K562 (cell line): ENCODE measurements at regions not wholly inside any gene's neighbourhood (a gene's known extent, or its start where the extent isn't known, plus 50 kb on each side); places are given as distances from the start of the nearest gene placed in this dataset.

Experiments used
- ATAC-seq: fragments of 200-7000 bp; cut with Tn5 transposase; 3 replicates; pipeline ENCODE4 v1.9.1; 2020; ENCODE audit warnings: moderate library complexity
- BruUV-seq: library from RNA; stranded (reverse); fragments of 400-500 nt; replicated peaks from 2 replicates; lab custom pipeline; 2021; lab: Mats Ljungman, UMichigan
- CTCF ChIA-PET: fragments of 300-600 bp; formaldehyde crosslinking; extraction: SDS; loops from one replicate; lab custom pipeline; 2021; ENCODE audit warnings: low intra/inter-chr PET ratio; lab: Yijun Ruan, JAX
- POLR2A ChIA-PET: fragments of 300-600, 350-650 bp; sonication (Branson Sonifier 250); formaldehyde crosslinking; extraction: SDS; loops from one replicate; lab custom pipeline; 2021; ENCODE audit warnings: antibody characterized with exemption, inconsistent platforms; lab: Yijun Ruan, JAX
- DNase-seq, 4 experiments: peaks; one replicate each; pipeline versions ENCODE4 v3.0.0 to v3.0.0-alpha.2; 2011 to 2018; ENCODE audit warnings: low spot score in 3 of 4, mixed read lengths in 3 of 4; ENCODE audit errors: extremely low read depth in 1 of 4
- FAIRE-seq: peaks from 2 replicates; lab custom pipeline; 2011; peaks lifted over from hg19 to GRCh38; lab: Jason Lieb, UNC
- H2AFZ ChIP-seq: 2 replicates; pipeline ENCODE4 v1.6.0; 2011; ENCODE audit warnings: low read depth, low read length, control low read depth, inconsistent platforms
- H3K27ac ChIP-seq: fragments of 200-600 bp; 3 replicates; pipeline ENCODE4 v1.8.0; 2011; ENCODE audit warnings: low read depth, mild to moderate bottlenecking, control low read depth, inconsistent platforms, low read length, moderate library complexity, mixed read lengths; ENCODE audit errors: extremely low read depth
- H3K27me3 ChIP-seq, 2 experiments: fragments of 300-600 bp in 1 of 2; 2 replicates in 1 of 2; 3 replicates in 1 of 2; pipeline versions ENCODE4 v1.6.0 to v1.8.0; 2011; ENCODE audit warnings: inconsistent platforms in 2 of 2, low read length in 2 of 2, mild to moderate bottlenecking in 1 of 2, mixed read lengths in 1 of 2, moderate library complexity in 1 of 2; ENCODE audit not compliant: control insufficient read depth in 2 of 2, insufficient read depth in 2 of 2
- H3K36me3 ChIP-seq: fragments of 300-600 bp; 3 replicates; pipeline ENCODE4 v1.8.0; 2011; ENCODE audit warnings: mild to moderate bottlenecking, low read length, inconsistent platforms; ENCODE audit not compliant: control insufficient read depth, insufficient read depth
- H3K4me1 ChIP-seq, 2 experiments: fragments of 200-600 bp in 1 of 2; replicated peaks in 1 of 2; 2 replicates in 1 of 2; 3 replicates in 1 of 2; pipeline versions ENCODE4 v1.5.1 to v1.8.0; 2011; ENCODE audit warnings: inconsistent platforms in 2 of 2, low read length in 2 of 2, mild to moderate bottlenecking in 1 of 2, mixed read lengths in 1 of 2, moderate library complexity in 1 of 2; ENCODE audit not compliant: control insufficient read depth in 2 of 2, insufficient read depth in 2 of 2
- H3K4me2 ChIP-seq: 2 replicates; pipeline ENCODE4 v1.6.1; 2011; ENCODE audit warnings: low read length, control low read depth, inconsistent platforms, mixed read lengths; ENCODE audit not compliant: insufficient read depth
- H3K4me3 ChIP-seq: fragments of 200-600 bp; sonication (generic), shearing (Covaris generic); 2 replicates; pipeline ENCODE4 v1.5.1; 2016; ENCODE audit warnings: control low read depth, inconsistent platforms
- H3K79me2 ChIP-seq: fragments of 200-600 bp; 3 replicates; pipeline ENCODE4 v1.8.0; 2011; ENCODE audit warnings: low read length, inconsistent platforms; ENCODE audit not compliant: control insufficient read depth, insufficient read depth
- H3K9ac ChIP-seq, 2 experiments: 2 replicates each; pipeline versions ENCODE4 v1.6.0 to v1.6.1; 2011; ENCODE audit warnings: low read depth in 2 of 2, low read length in 2 of 2, control low read depth in 1 of 2, inconsistent platforms in 1 of 2, mild to moderate bottlenecking in 1 of 2, mixed read lengths in 1 of 2; ENCODE audit not compliant: insufficient read depth in 1 of 2
- H3K9me1 ChIP-seq: one replicate; pipeline ENCODE4 v1.6.0; 2011; ENCODE audit warnings: inconsistent platforms, mild to moderate bottlenecking, low read length, moderate library complexity; ENCODE audit not compliant: control insufficient read depth, insufficient read depth
- H3K9me3 ChIP-seq: replicated peaks from 2 replicates; pipeline ENCODE4 v1.5.1; 2011; ENCODE audit warnings: low read depth, low read length, inconsistent platforms; ENCODE audit not compliant: control insufficient read depth, insufficient read depth
- H4K20me1 ChIP-seq: replicated peaks from 2 replicates; pipeline ENCODE4 v1.6.1; 2011; ENCODE audit warnings: low read length, inconsistent platforms, mixed read lengths; ENCODE audit not compliant: control insufficient read depth, insufficient read depth
- ARHGAP35 ChIP-seq: fragments of 450-650 bp; IDR thresholded peaks from 2 replicates; pipeline ENCODE4 v1.6.1; 2018; ENCODE audit not compliant: partially characterized antibody
- ARID1B ChIP-seq: fragments of 450-650 bp; IDR thresholded peaks from 2 replicates; pipeline ENCODE4 v1.6.1; 2016; ENCODE audit warnings: antibody characterized with exemption, mild to moderate bottlenecking, inconsistent platforms
- BRF1 ChIP-seq: IDR thresholded peaks from 3 replicates; pipeline ENCODE4 v1.6.1; 2011; ENCODE audit warnings: borderline replicate concordance, mild to moderate bottlenecking; ENCODE audit not compliant: insufficient read length; ENCODE audit errors: extremely low read depth
- EP300 ChIP-seq: IDR thresholded peaks from 2 replicates; pipeline ENCODE4 v1.6.1; 2012; ENCODE audit warnings: low read length, improper control_type of control experiment
- KAT7 ChIP-seq: sonication (generic); formaldehyde crosslinking; IDR thresholded peaks from 2 replicates; pipeline ENCODE4 v1.8.0; 2022; ENCODE audit warnings: missing genetic modification reagents, mild to moderate bottlenecking, borderline replicate concordance
- KAT8 ChIP-seq: fragments of 450-650 bp; IDR thresholded peaks from 2 replicates; pipeline ENCODE4 v1.6.1; 2016; ENCODE audit warnings: low read depth, mild to moderate bottlenecking
- NCOA1 ChIP-seq: fragments of 450-650 bp; IDR thresholded peaks from 2 replicates; pipeline ENCODE4 v1.6.1; 2016; ENCODE audit warnings: low read depth
- PCBP1 ChIP-seq: fragments of 200-400 bp; formaldehyde crosslinking; IDR thresholded peaks from 2 replicates; pipeline ENCODE4 v1.6.1; 2018; ENCODE audit warnings: mild to moderate bottlenecking, low read depth, low read length; ENCODE audit not compliant: poor library complexity, severe bottlenecking
- PKNOX1 ChIP-seq: fragments of 450-650 bp; IDR thresholded peaks from 2 replicates; pipeline ENCODE4 v1.6.1; 2016
- RBM34 ChIP-seq: fragments of 200-400 bp; formaldehyde crosslinking; IDR thresholded peaks from 2 replicates; pipeline ENCODE4 v1.6.1; 2018; ENCODE audit warnings: low read length, borderline replicate concordance; ENCODE audit not compliant: insufficient read depth
- SMARCC2 ChIP-seq: fragments of 450-650 bp; IDR thresholded peaks from 2 replicates; pipeline ENCODE4 v1.6.1; 2017; ENCODE audit warnings: antibody characterized with exemption, moderate library complexity, mild to moderate bottlenecking, low read depth
- TEAD2 ChIP-seq: fragments of 450-650 bp; IDR thresholded peaks from 2 replicates; pipeline ENCODE4 v1.6.1; 2016; ENCODE audit warnings: missing genetic modification characterization, control low read depth, missing compliant biosample characterization
- YY1 ChIP-seq, 3 experiments: IDR thresholded peaks; 2 replicates each; pipeline ENCODE4 v1.6.1; 2011; ENCODE audit warnings: low read length in 2 of 3, mild to moderate bottlenecking in 2 of 3, moderate library complexity in 2 of 3, borderline replicate concordance in 1 of 3, control low read depth in 1 of 3, low read depth in 1 of 3; ENCODE audit not compliant: insufficient read depth in 3 of 3, insufficient replicate concordance in 2 of 3, control insufficient read depth in 1 of 3, insufficient read length in 1 of 3; ENCODE audit errors: extremely low read depth in 1 of 3
- ZNF143 ChIP-seq: sonication (generic); formaldehyde crosslinking; IDR thresholded peaks from 2 replicates; pipeline ENCODE4 v1.9.0; 2022; ENCODE audit warnings: mild to moderate bottlenecking, missing genetic modification reagents
- ZNF212 ChIP-seq: fragments of 450-650 bp; formaldehyde crosslinking; IDR thresholded peaks from 2 replicates; pipeline ENCODE4 v1.4.0; 2020; ENCODE audit warnings: mild to moderate bottlenecking
- ZNF217 ChIP-seq: sonication (generic); formaldehyde crosslinking; IDR thresholded peaks from 2 replicates; pipeline ENCODE4 v1.8.0; 2022; ENCODE audit warnings: mild to moderate bottlenecking, missing genetic modification reagents
- ZNF518B ChIP-seq: fragments of 250-450 bp; sonication (Bioruptor Pico); IDR thresholded peaks from 2 replicates; pipeline ENCODE4 v1.5.0; 2021; ENCODE audit warnings: mild to moderate bottlenecking, moderate library complexity
- ZNF79 ChIP-seq: fragments of 250-450 bp; sonication (Bioruptor Pico); IDR thresholded peaks from 2 replicates; pipeline ENCODE4 v1.4.0; 2020; ENCODE audit warnings: low read depth, mild to moderate bottlenecking, moderate library complexity
- WGBS: fragments of 100-300 bp; shearing (Covaris generic); methylation state at CpG from one replicate; pipeline ENCODE4 v1.1.6; 2016; ENCODE audit warnings: low coverage, mixed read lengths; ENCODE audit not compliant: insufficient coverage; ENCODE audit errors: missing lambda C conversion rate; 5-methylcytosine and 5-hydroxymethylcytosine counted together
- in situ Hi-C: fragments of 300-500 bp; cut with MboI; formaldehyde crosslinking; loops from 4 replicates; pipeline ENCODE4 v1.15.0; 2018; ENCODE audit warnings: inconsistent platforms, mixed read lengths
- intact Hi-C: fragments of 100-400 bp; cut with micrococcal nuclease; formaldehyde crosslinking; loops from 2 replicates; pipeline ENCODE4 v1.14.2; 2022

GRCh38 chr1:189269011-189269410 lies 1208.7 kb downstream of the BRINP3 start:
- no peaks in the 10 kb centered on the region for H3K4me1 ChIP-seq
- no peaks in the 10 kb centered on the region for H3K79me2 ChIP-seq
- DNase-seq (peak in 2 of 4 experiments; percentile 10 to 42), ATAC-seq (no peak), FAIRE-seq (no peak)
- H3K4me3 ChIP-seq, result no peak overlapping the region
- POLR2A ChIA-PET, result no interaction called here
- intact Hi-C loops, result no loop called here
- H3K9me1 ChIP-seq, result no peaks in the 10 kb centered on the region
- 26% methylated on average over 2 of the region's 2 CpGs for whole genome bisulfite sequencing
- BruUV-seq, result no TSS peak
- H3K27ac ChIP-seq, result no peak overlapping the region
- H3K27me3 ChIP-seq, result no peaks in the 10 kb centered on the region
- no peak overlapping the region for H3K4me2 ChIP-seq
- H2AFZ ChIP-seq, result no peak overlapping the region
- no peaks in the 10 kb centered on the region for H4K20me1 ChIP-seq
- in situ Hi-C loops, result no loop called here
- H3K36me3 ChIP-seq, result no peaks in the 10 kb centered on the region
- CTCF ChIA-PET, result no interaction called here
- H3K9ac ChIP-seq, result no peak overlapping the region
- peaks cover 12% of the 10 kb centered on the region for H3K9me3 ChIP-seq
- no peak for TF ChIP-seq ARHGAP35
- TF ChIP-seq ZNF518B (CRISPR knock-in tag), result no peak
- no peak for TF ChIP-seq TEAD2 (tag)
- no peak for TF ChIP-seq EP300
- no peak for TF ChIP-seq PKNOX1
- TF ChIP-seq ZNF217 (CRISPR knock-in tag), result no peak
- TF ChIP-seq YY1 (IDR thresholded peaks at IDR 0.05; ENCODE audit: borderline replicate concordance in 1 of 3, control insufficient read depth in 1 of 3, extremely low read depth in 1 of 3, insufficient read depth in 3 of 3, insufficient read length in 1 of 3, insufficient replicate concordance in 2 of 3, low read depth in 1 of 3, low read length in 2 of 3), result peak in 1 of 3 experiments; percentile 20
- TF ChIP-seq NCOA1, result no peak
- no peak for TF ChIP-seq KAT7
- TF ChIP-seq BRF1, result no peak
- TF ChIP-seq ZNF79, result no peak
- TF ChIP-seq PCBP1, result no peak
- TF ChIP-seq ZNF212 (CRISPR knock-in tag), result no peak
- TF ChIP-seq ZNF143 (CRISPR knock-in tag), result no peak
- no peak for TF ChIP-seq KAT8
- no peak for TF ChIP-seq RBM34
- no peak for TF ChIP-seq ARID1B
- no peak for TF ChIP-seq SMARCC2
